ENCODE measurements at regions not wholly inside any gene's neighbourhood (a gene's known extent, or its start where the extent isn't known, plus 50 kb on each side); places are given as distances from the start of the nearest gene placed in this dataset.
A peak's percentile ranks its signal among the peaks of the same experiment; 100 is the strongest.

- no peak overlapping the region for H3K4me3 Mint-ChIP-seq (ENCODE audit: low read depth, unreplicated experiment)
- intact Hi-C loops (cut with micrococcal nuclease; ENCODE audit: unreplicated experiment): no loop called here
- H3K36me3 Mint-ChIP-seq (ENCODE audit: insufficient read depth, unreplicated experiment): no peaks in the 10 kb centered on the region
- BruUV-seq (replicated peaks): no TSS peak
- peaks cover 46% of the 10 kb centered on the region for H3K27me3 Mint-ChIP-seq (ENCODE audit: unreplicated experiment)
- no peaks in the 10 kb centered on the region for H3K4me1 Mint-ChIP-seq (ENCODE audit: low read depth, unreplicated experiment)
- CTCF ChIA-PET: no interaction called here
- TF ChIP-seq CTCF (IDR thresholded peaks at IDR 0.05; ENCODE audit: unreplicated experiment): no peak
- H3K27ac Mint-ChIP-seq (ENCODE audit: unreplicated experiment): no peak overlapping the region
- no peak for DNase-seq
- no peaks in the 10 kb centered on the region for H3K9me3 Mint-ChIP-seq (ENCODE audit: low read depth, unreplicated experiment)
These were observed 63.8 kb upstream of the PABPC3 start for GRCh38 chr13:25032160-25032559.

DNA sequence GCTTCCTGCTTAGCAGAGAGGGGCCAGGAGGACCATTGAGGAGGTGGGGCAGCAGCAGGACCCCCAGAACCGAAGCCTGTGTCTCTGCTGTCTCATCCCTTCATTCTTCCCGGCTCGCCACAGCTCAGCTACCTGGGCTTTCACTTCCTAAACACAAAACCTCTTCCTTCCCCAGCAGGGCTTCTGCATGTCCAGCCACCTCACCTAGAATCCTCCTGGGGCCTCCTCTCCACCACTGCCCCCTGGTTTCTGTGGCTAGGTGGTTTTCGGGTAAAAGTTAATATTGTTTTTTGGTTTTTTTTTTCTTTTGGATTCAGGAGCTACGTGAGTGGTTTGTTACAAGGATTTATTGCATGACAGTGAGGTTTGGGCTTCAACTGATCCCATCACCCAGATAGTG lies 61.8 kb upstream of the PABPC3 start:
- H3K9me3 Mint-ChIP-seq (ENCODE audit: low read depth, unreplicated experiment): no peaks in the 10 kb centered on the region
- H3K36me3 Mint-ChIP-seq (ENCODE audit: insufficient read depth, unreplicated experiment): no peaks in the 10 kb centered on the region
- TF ChIP-seq CTCF (IDR thresholded peaks at IDR 0.05; ENCODE audit: unreplicated experiment): no peak
- no peak overlapping the region for H3K27ac Mint-ChIP-seq (ENCODE audit: unreplicated experiment)
- no peaks in the 10 kb centered on the region for H3K4me1 Mint-ChIP-seq (ENCODE audit: low read depth, unreplicated experiment)
- DNase-seq: no peak
- intact Hi-C loops (cut with micrococcal nuclease; ENCODE audit: unreplicated experiment): no loop called here
- no peak overlapping the region for H3K4me3 Mint-ChIP-seq (ENCODE audit: low read depth, unreplicated experiment)
- BruUV-seq (replicated peaks): no TSS peak
- CTCF ChIA-PET: no interaction called here
- H3K27me3 Mint-ChIP-seq (ENCODE audit: unreplicated experiment): peaks cover 50% of the 10 kb centered on the region

- Mint-ChIP-seq H3K27ac (ENCODE audit: unreplicated experiment) (no peak overlapping the region), H3K9me3 (ENCODE audit: low read depth, unreplicated experiment) (no peaks in the 10 kb centered on the region), H3K27me3 (ENCODE audit: unreplicated experiment) (peaks cover 39% of the 10 kb centered on the region), H3K4me1 (ENCODE audit: low read depth, unreplicated experiment) (no peaks in the 10 kb centered on the region), H3K4me3 (ENCODE audit: low read depth, unreplicated experiment) (no peak overlapping the region), H3K36me3 (ENCODE audit: insufficient read depth, unreplicated experiment) (no peaks in the 10 kb centered on the region)
- CTCF ChIA-PET: interaction anchor here (1.0 kb wide), 2 partner anchors 32 to 42 kb away, joined by 3 read pairs; no protein-coding TSS in a partner anchor
- peak; percentile 52 for DNase-seq
- BruUV-seq (replicated peaks): no TSS peak
- intact Hi-C loops (cut with micrococcal nuclease; ENCODE audit: unreplicated experiment): loop anchor here (1.0 kb wide), 1 partner anchor 32 kb away; no protein-coding TSS in a partner anchor
- peak; percentile 71 for TF ChIP-seq CTCF (IDR thresholded peaks at IDR 0.05; ENCODE audit: unreplicated experiment)
These were observed 58.7 kb upstream of the PABPC3 start for GRCh38 chr13:25037057-25037813.

- Mint-ChIP-seq H3K4me1 (ENCODE audit: low read depth, unreplicated experiment) (no peaks in the 10 kb centered on the region), H3K27ac (ENCODE audit: unreplicated experiment) (no peak overlapping the region), H3K9me3 (ENCODE audit: low read depth, unreplicated experiment) (no peaks in the 10 kb centered on the region), H3K36me3 (ENCODE audit: insufficient read depth, unreplicated experiment) (no peaks in the 10 kb centered on the region), H3K27me3 (ENCODE audit: unreplicated experiment) (peaks cover 53% of the 10 kb centered on the region), H3K4me3 (ENCODE audit: low read depth, unreplicated experiment) (no peak overlapping the region)
- no TSS peak for BruUV-seq (replicated peaks)
- no peak for DNase-seq
- no peak for TF ChIP-seq CTCF (IDR thresholded peaks at IDR 0.05; ENCODE audit: unreplicated experiment)
- CTCF ChIA-PET: no interaction called here
- intact Hi-C loops (cut with micrococcal nuclease; ENCODE audit: unreplicated experiment): no loop called here
These were observed 53.6 kb upstream of the PABPC3 start for GRCh38 chr13:25042151-25042865.
